Right lobe of liver (tissue), 6 donors: ENCODE measurements at regions not wholly inside any gene's neighbourhood (a gene's known extent, or its start where the extent isn't known, plus 50 kb on each side); places are given as distances from the start of the nearest gene placed in this dataset.

Experiments
- ATAC-seq, 4 donors: fragments of 200-7000 bp; cut with Tn5 transposase; one replicate each; pipeline ENCODE4 v1.9.1; 2020; ENCODE audit warnings: mild to moderate bottlenecking in 4 of 4, moderate library complexity in 4 of 4
- DNase-seq, 3 donors: peaks; one replicate each; pipeline ENCODE4 v3.0.0-alpha.2; 2020
- H3K27ac ChIP-seq, 3 donors: fragments of 200-600 bp; one replicate each; pipeline ENCODE4 v1.8.0; 2022
- H3K27me3 ChIP-seq, 2 donors: fragments of 200-600 bp; one replicate each; pipeline ENCODE4 v1.8.0; 2022
- H3K36me3 ChIP-seq, 4 donors: fragments of 200-600 bp; sonication (generic) in 1 of 4; one replicate each; pipeline versions ENCODE4 v1.5.1 to v1.8.0; 2017 to 2022; ENCODE audit warnings: control low read depth in 1 of 4
- H3K4me1 ChIP-seq, 4 donors: fragments of 200-600 bp; sonication (generic) in 1 of 4; one replicate each; pipeline versions ENCODE4 v1.5.1 to v1.8.0; 2017 to 2022; ENCODE audit warnings: control low read depth in 1 of 4
- H3K4me3 ChIP-seq, 3 donors: fragments of 200-600 bp; one replicate each; pipeline ENCODE4 v1.8.0; 2022
- H3K9me3 ChIP-seq, 4 donors: fragments of 200-600 bp; sonication (generic) in 1 of 4; one replicate each; pipeline versions ENCODE4 v1.5.1 to v1.8.0; 2017 to 2022; ENCODE audit warnings: control low read depth in 1 of 4
- POLR2A ChIP-seq: fragments of 450-650 bp; IDR thresholded peaks from one replicate; pipeline ENCODE4 v1.6.1; 2017; ENCODE audit warnings: antibody characterized with exemption, mild to moderate bottlenecking
- WGBS: methylation state at CpG from one replicate; pipeline ENCODE4 v1.1.6; 2018; ENCODE audit warnings: low coverage, low lambda C conversion rate; ENCODE audit not compliant: insufficient coverage; ENCODE audit errors: missing lambda C conversion rate; 5-methylcytosine and 5-hydroxymethylcytosine counted together
- intact Hi-C, 2 donors: fragments of 100-400 bp; cut with DNase I; formaldehyde crosslinking; loops; one replicate each; pipeline versions ENCODE4 v1.11.2 to v1.14.1; 2022
- TF ChIP-seq, protein P1 (sequence below), 4 donors: fragments of 200-600 bp in 3 of 4; fragments of 450-650 bp in 1 of 4; IDR thresholded peaks; one replicate each; pipeline versions ENCODE4 v1.5.1 to v1.8.0; 2016 to 2022; ENCODE audit warnings: antibody characterized with exemption in 4 of 4, mild to moderate bottlenecking in 2 of 4
- donor health status: DM: no; HTN: yes; CAD: no.
- donor health status: DM: no; HTN: no; CAD: no.
- donor health status: DM: no; HTN: no; CAD: no.
- donor health status: DM: no; HTN: yes; CAD: no.
- donor health status: DM: no; HTN: yes; CAD: no.

DNA sequence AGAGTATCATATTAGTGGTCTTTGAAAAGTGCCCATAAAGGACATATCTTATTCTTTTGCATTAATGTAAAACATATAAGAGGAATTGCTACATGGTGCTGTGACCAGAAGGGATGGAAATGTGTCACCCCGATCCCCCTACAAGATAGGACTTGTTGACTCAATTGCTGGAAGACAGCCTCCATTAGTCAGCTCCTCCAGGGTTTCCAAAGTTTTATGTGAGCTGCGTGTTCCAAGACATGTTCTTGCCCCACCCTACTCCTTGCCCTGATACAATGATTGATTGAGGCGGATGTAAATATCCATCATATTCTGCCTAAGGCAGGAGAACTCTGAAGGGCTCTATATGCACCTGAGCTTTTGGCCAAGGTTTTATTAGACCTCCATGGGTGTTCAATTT is 541.0 kb upstream of the ZEB2 start:
- no peak overlapping the region for H3K27ac ChIP-seq
- TF ChIP-seq POLR2A: no peak
- TF ChIP-seq, protein P1, sequence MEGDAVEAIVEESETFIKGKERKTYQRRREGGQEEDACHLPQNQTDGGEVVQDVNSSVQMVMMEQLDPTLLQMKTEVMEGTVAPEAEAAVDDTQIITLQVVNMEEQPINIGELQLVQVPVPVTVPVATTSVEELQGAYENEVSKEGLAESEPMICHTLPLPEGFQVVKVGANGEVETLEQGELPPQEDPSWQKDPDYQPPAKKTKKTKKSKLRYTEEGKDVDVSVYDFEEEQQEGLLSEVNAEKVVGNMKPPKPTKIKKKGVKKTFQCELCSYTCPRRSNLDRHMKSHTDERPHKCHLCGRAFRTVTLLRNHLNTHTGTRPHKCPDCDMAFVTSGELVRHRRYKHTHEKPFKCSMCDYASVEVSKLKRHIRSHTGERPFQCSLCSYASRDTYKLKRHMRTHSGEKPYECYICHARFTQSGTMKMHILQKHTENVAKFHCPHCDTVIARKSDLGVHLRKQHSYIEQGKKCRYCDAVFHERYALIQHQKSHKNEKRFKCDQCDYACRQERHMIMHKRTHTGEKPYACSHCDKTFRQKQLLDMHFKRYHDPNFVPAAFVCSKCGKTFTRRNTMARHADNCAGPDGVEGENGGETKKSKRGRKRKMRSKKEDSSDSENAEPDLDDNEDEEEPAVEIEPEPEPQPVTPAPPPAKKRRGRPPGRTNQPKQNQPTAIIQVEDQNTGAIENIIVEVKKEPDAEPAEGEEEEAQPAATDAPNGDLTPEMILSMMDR (IDR thresholded peaks at IDR 0.05): no peak
- no peaks in the 10 kb centered on the region for H3K9me3 ChIP-seq
- H3K27me3 ChIP-seq: no peaks in the 10 kb centered on the region
- DNase-seq (no peak), ATAC-seq (no peak)
- intact Hi-C loops: no loop called here
- H3K4me1 ChIP-seq: no peaks in the 10 kb centered on the region
- no peak overlapping the region for H3K4me3 ChIP-seq
- no peaks in the 10 kb centered on the region for H3K36me3 ChIP-seq
- WGBS: 100% methylated on average over 3 of the region's 3 CpGs

DNA sequence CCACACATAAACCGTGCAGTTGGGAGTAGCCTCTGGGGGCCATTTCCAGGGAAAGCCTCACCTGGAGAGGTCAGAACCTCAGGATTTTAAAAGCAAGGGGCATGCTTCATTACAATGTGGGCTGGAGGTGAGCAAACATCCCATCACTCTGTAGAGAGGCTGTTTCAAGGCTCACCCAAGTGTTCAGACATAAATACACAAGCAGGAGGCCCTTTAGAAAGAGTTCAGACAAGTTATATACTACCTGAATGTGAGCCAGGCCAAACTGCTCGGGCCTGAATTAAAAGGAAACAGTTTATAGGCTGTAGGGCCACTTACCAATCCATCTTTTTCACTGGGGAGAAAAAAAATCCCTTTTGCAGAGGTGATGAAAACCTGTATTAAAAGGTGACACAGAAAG is 540.0 kb upstream of the ZEB2 start:
- no peaks in the 10 kb centered on the region for H3K36me3 ChIP-seq
- ATAC-seq: no peak
- no peaks in the 10 kb centered on the region for H3K27me3 ChIP-seq
- H3K4me3 ChIP-seq: no peak overlapping the region
- TF ChIP-seq POLR2A: no peak
- no peak for DNase-seq
- H3K27ac ChIP-seq: no peak overlapping the region
- WGBS: 56% methylated on average over 1 of the region's 2 CpGs
- no peaks in the 10 kb centered on the region for H3K4me1 ChIP-seq
- no peaks in the 10 kb centered on the region for H3K9me3 ChIP-seq
- intact Hi-C loops: no loop called here

DNA sequence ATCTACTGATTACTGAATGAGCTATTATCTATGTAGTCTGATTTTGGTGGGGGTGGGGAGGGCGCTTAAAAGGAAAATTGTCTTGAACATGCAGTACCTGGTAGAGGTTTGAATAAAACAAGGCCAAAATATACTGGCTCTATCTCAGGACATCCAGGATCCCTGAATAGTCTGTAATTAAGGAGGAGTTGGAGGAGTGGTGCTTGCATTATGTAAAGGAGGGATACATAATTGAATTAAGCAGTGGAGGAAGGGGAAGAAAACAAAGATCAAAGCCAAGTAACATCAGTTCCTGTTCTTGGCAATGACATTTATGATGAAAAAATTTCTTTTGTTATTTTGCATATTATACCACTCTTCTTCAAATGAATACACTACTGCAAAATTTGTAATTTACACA is 539.4 kb upstream of the ZEB2 start:
- Histone ChIP-seq H3K4me3 (no peak overlapping the region), H3K27ac (no peak overlapping the region), H3K4me1 (no peaks in the 10 kb centered on the region), H3K27me3 (no peaks in the 10 kb centered on the region), H3K9me3 (no peaks in the 10 kb centered on the region), H3K36me3 (no peaks in the 10 kb centered on the region)
- WGBS: 100% methylated on average over 1 of the region's 1 CpG
- intact Hi-C loops: no loop called here
- ATAC-seq: no peak
- TF ChIP-seq, protein P1 (IDR thresholded peaks at IDR 0.05): no peak
- TF ChIP-seq POLR2A: no peak
- DNase-seq: no peak

DNA sequence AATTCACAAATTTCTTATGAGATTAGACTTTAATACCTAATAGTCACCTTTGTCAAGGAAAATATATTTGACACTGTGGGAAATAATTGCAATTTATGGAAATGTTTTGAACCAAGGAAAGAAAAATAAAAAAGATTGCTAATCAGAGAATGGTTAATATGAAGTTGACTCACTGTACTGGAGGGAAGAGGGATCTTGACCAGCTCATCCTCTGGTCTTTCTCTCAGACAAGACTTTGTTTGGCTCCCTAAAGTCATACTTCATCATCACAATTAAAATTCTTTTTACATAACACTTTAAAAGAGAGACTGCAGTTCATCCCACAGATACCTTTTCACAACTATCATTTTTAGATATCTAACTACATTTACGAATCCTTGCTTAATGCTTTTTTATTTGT is 538.5 kb upstream of the ZEB2 start:
- DNase-seq (no peak), ATAC-seq (no peak)
- TF ChIP-seq POLR2A: no peak
- TF ChIP-seq, protein P1 (IDR thresholded peaks at IDR 0.05): no peak
- no peak overlapping the region for H3K4me3 ChIP-seq
- H3K4me1 ChIP-seq: no peaks in the 10 kb centered on the region
- no peaks in the 10 kb centered on the region for H3K9me3 ChIP-seq
- H3K36me3 ChIP-seq: no peaks in the 10 kb centered on the region
- no peak overlapping the region for H3K27ac ChIP-seq
- intact Hi-C loops: no loop called here
- WGBS: 82% methylated on average over 1 of the region's 1 CpG
- H3K27me3 ChIP-seq: no peaks in the 10 kb centered on the region

DNA sequence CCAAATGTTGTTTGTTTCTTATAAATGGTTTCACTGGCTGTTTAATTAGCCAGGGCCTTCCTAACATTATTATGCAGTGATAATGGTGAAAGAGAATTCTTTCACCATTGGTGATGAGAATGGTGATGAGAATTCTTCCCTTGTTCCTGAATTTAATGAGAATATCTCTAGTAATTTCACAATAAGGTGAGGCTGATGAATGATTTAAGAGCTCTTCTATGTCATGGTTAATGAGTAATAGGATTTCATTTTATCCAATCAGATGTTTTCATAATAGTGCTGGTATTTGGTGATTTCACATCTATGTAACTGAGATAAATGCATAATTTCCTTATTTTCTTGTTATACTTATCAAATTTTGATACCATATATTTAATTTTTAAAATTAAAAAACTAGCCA is 535.7 kb upstream of the ZEB2 start:
- TF ChIP-seq POLR2A: no peak
- TF ChIP-seq, protein P1 (IDR thresholded peaks at IDR 0.05): no peak
- Histone ChIP-seq H3K4me3 (no peak overlapping the region), H3K36me3 (no peaks in the 10 kb centered on the region), H3K4me1 (no peaks in the 10 kb centered on the region), H3K27ac (no peak overlapping the region), H3K27me3 (no peaks in the 10 kb centered on the region), H3K9me3 (no peaks in the 10 kb centered on the region)
- ATAC-seq (no peak), DNase-seq (no peak)
- intact Hi-C loops: no loop called here
